Neural cell (in vitro differentiated cells): ENCODE measurements at regions not wholly inside any gene's neighbourhood (a gene's known extent, or its start where the extent isn't known, plus 50 kb on each side); places are given as distances from the start of the nearest gene placed in this dataset.

Experiments used
- H2AFZ ChIP-seq: fragments of 200-600, 300-800 bp; sonication (generic), shearing (Covaris generic); 2 replicates; pipeline ENCODE4 v1.6.0; 2014; ENCODE audit warnings: low read depth, mild to moderate bottlenecking, antibody characterized with exemption, low read length, moderate library complexity
- H3F3A ChIP-seq: fragments of 200-600 bp; shearing (Covaris generic); 2 replicates; pipeline ENCODE4 v1.6.1; 2016; ENCODE audit warnings: mild to moderate bottlenecking, moderate library complexity, mixed read lengths, antibody characterized with exemption, low read length; ENCODE audit not compliant: insufficient read depth, poor library complexity, severe bottlenecking
- H3K27ac ChIP-seq: fragments of 200-600, 300-800 bp; sonication (generic), shearing (Covaris generic); 2 replicates; pipeline ENCODE4 v1.5.1; 2014; ENCODE audit warnings: mild to moderate bottlenecking, low read length, moderate library complexity
- H3K27me3 ChIP-seq: fragments of 300-800, 200-600 bp; sonication (generic), shearing (Covaris generic); 2 replicates; pipeline ENCODE4 v1.6.0; 2014; ENCODE audit warnings: mild to moderate bottlenecking, low read depth, low read length, moderate library complexity; ENCODE audit not compliant: insufficient read depth
- H3K36me3 ChIP-seq: fragments of 300-800, 200-600 bp; sonication (generic), shearing (Covaris generic); 2 replicates; pipeline ENCODE4 v1.5.1; 2014; ENCODE audit warnings: mild to moderate bottlenecking, antibody characterized with exemption, low read length, moderate library complexity; ENCODE audit not compliant: insufficient read depth
- H3K4me2 ChIP-seq: fragments of 300-800, 200-600 bp; sonication (generic), shearing (Covaris generic); 2 replicates; pipeline ENCODE4 v1.6.0; 2014; ENCODE audit warnings: mild to moderate bottlenecking, low read length
- H3K4me3 ChIP-seq: fragments of 300-800, 200-600 bp; sonication (generic), shearing (Covaris generic); 2 replicates; pipeline ENCODE4 v1.5.1; 2014; ENCODE audit warnings: mild to moderate bottlenecking, low read length, moderate library complexity
- H3K79me2 ChIP-seq: fragments of 200-600 bp; shearing (Covaris generic); replicated peaks from 2 replicates; pipeline ENCODE4 v1.6.0; 2014; ENCODE audit warnings: mild to moderate bottlenecking, low read length, moderate library complexity; ENCODE audit not compliant: insufficient read depth
- H3K9ac ChIP-seq: fragments of 300-800, 200-600 bp; sonication (generic), shearing (Covaris generic); 2 replicates; pipeline ENCODE4 v1.6.1; 2016; ENCODE audit warnings: mild to moderate bottlenecking, low read length, mixed read lengths
- H3K9me2 ChIP-seq: fragments of 200-600 bp; shearing (Covaris generic); 2 replicates; pipeline ENCODE4 v1.6.1; 2016; ENCODE audit warnings: mild to moderate bottlenecking, low read length, mixed read lengths; ENCODE audit not compliant: insufficient read depth
- H3K9me3 ChIP-seq: fragments of 200-600, 300-800 bp; sonication (generic), shearing (Covaris generic); 2 replicates; pipeline ENCODE4 v1.6.1; 2016; ENCODE audit warnings: mild to moderate bottlenecking, mixed run types, low read length, moderate library complexity, mixed read lengths
- H4K20me1 ChIP-seq: fragments of 200-600 bp; shearing (Covaris generic); 2 replicates; pipeline ENCODE4 v1.6.1; 2016; ENCODE audit warnings: mild to moderate bottlenecking, mixed run types; ENCODE audit not compliant: insufficient read depth
- CTCF ChIP-seq: fragments of 450-650 bp; IDR thresholded peaks from 2 replicates; pipeline ENCODE4 v1.5.1; 2014; ENCODE audit warnings: antibody characterized with exemption, mild to moderate bottlenecking, moderate library complexity; ENCODE audit not compliant: poor library complexity, severe bottlenecking
- EP300 ChIP-seq: fragments of 450-650 bp; conservative IDR thresholded peaks from 2 replicates; pipeline ENCODE4 v1.6.1; 2014; ENCODE audit warnings: antibody characterized with exemption, mild to moderate bottlenecking, moderate library complexity; ENCODE audit not compliant: poor library complexity, severe bottlenecking
- EZH2 ChIP-seq: fragments of 200-600, 300-800 bp; shearing (Covaris generic), sonication (generic); IDR thresholded peaks from 2 replicates; pipeline ENCODE4 v1.6.1; 2014; ENCODE audit warnings: antibody characterized with exemption, low read length, borderline replicate concordance, mild to moderate bottlenecking; ENCODE audit not compliant: insufficient read depth, poor library complexity, severe bottlenecking
- MXI1 ChIP-seq: fragments of 450-650 bp; conservative IDR thresholded peaks from 2 replicates; pipeline ENCODE4 v1.6.1; 2014; ENCODE audit warnings: antibody characterized with exemption, mild to moderate bottlenecking; ENCODE audit not compliant: poor library complexity, severe bottlenecking
- POLR2AphosphoS5 ChIP-seq: IDR thresholded peaks from 2 replicates; pipeline ENCODE4 v1.6.1; 2012
- RAD21 ChIP-seq: fragments of 450-650 bp; conservative IDR thresholded peaks from 2 replicates; pipeline ENCODE4 v1.6.1; 2014; ENCODE audit warnings: antibody characterized with exemption, mild to moderate bottlenecking, moderate library complexity
- REST ChIP-seq: IDR thresholded peaks from 2 replicates; pipeline ENCODE4 v1.6.1; 2012; ENCODE audit warnings: borderline replicate concordance
- SMC3 ChIP-seq: fragments of 450-650 bp; conservative IDR thresholded peaks from 2 replicates; pipeline ENCODE4 v1.6.1; 2014; ENCODE audit warnings: antibody characterized with exemption, mild to moderate bottlenecking, moderate library complexity; ENCODE audit not compliant: poor library complexity
- TAF1 ChIP-seq: IDR thresholded peaks from 2 replicates; pipeline ENCODE4 v1.6.1; 2012; ENCODE audit warnings: low read depth

- H3F3A ChIP-seq, result no peaks in the 10 kb centered on the region
- no peaks in the 10 kb centered on the region for H3K9me3 ChIP-seq
- no peak overlapping the region for H3K9ac ChIP-seq
- no peak overlapping the region for H3K4me2 ChIP-seq
- no peak overlapping the region for H3K27ac ChIP-seq
- no peaks in the 10 kb centered on the region for H3K9me2 ChIP-seq
- H3K27me3 ChIP-seq, result no peaks in the 10 kb centered on the region
- H4K20me1 ChIP-seq, result no peaks in the 10 kb centered on the region
- TF ChIP-seq MXI1 (no peak), EZH2 (no peak), SMC3 (no peak), TAF1 (no peak), POLR2AphosphoS5 (no peak), CTCF (no peak), EP300 (no peak), RAD21 (no peak), REST (no peak)
- no peak overlapping the region for H3K4me3 ChIP-seq
- H3K79me2 ChIP-seq, result no peaks in the 10 kb centered on the region
- no peak overlapping the region for H2AFZ ChIP-seq
- H3K36me3 ChIP-seq, result no peaks in the 10 kb centered on the region
These were observed 287.0 kb downstream of the ZEB1 start for GRCh38 chr10:31605861-31606525.

- no peak overlapping the region for H2AFZ ChIP-seq
- H3K9me2 ChIP-seq, result no peaks in the 10 kb centered on the region
- H3K27me3 ChIP-seq, result no peaks in the 10 kb centered on the region
- H3K4me3 ChIP-seq, result no peak overlapping the region
- H3K4me2 ChIP-seq, result no peak overlapping the region
- no peaks in the 10 kb centered on the region for H3F3A ChIP-seq
- no peaks in the 10 kb centered on the region for H4K20me1 ChIP-seq
- no peak overlapping the region for H3K9ac ChIP-seq
- no peaks in the 10 kb centered on the region for H3K9me3 ChIP-seq
- TF ChIP-seq REST (no peak), EP300 (no peak), MXI1 (no peak), EZH2 (no peak), TAF1 (no peak), SMC3 (no peak), POLR2AphosphoS5 (no peak), CTCF (no peak), RAD21 (no peak)
- no peak overlapping the region for H3K27ac ChIP-seq
- H3K36me3 ChIP-seq, result no peaks in the 10 kb centered on the region
- H3K79me2 ChIP-seq, result no peaks in the 10 kb centered on the region
These were observed 286.4 kb downstream of the ZEB1 start for GRCh38 chr10:31605426-31605825.
